ENCODE measurements at regions not wholly inside any gene's neighbourhood (a gene's known extent, or its start where the extent isn't known, plus 50 kb on each side); places are given as distances from the start of the nearest gene placed in this dataset.

DNA sequence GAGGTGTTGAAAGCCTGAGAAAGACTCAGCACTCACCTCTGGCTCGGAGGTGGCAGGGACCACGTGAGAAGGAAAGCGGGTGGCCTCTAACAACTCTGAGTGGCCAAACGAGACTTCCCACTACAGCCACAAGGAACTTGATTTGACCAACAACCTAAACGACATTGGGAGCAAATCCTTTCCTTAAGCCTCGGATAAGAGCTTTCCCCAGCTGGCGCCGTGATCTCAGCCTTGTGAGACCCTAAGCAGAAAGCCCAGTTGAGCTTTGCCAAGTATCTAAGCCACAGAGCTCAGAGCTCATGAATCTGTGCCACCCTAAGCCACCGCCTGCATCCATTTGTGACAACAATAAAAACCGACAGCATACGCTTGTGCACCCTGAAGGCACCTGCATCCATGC lies 636.0 kb downstream of the TBC1D22A start:
- no peak for DNase-seq

GRCh38 chr22:47397673-47398072 lies 635.2 kb downstream of the TBC1D22A start:
- no peak for DNase-seq

DNA sequence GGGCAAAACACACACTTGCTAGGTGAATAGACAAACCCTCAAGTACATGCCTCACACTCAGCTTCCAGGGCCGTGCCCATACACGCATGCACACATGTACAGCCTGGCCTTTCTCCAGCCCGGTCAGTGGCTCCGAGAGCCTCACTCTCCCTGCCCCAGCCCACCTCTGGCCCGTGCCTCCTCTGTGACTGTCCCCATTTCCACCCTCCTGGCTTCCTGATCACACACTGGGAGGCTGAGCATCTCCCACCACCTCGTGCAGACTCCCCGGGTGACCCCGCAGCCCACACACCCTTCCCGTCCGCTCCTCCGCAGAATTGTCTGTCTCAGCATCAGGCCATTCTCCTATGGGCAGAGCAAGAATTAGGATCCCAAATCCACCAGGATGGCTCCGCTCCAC lies 634.1 kb downstream of the TBC1D22A start:
- no peak for DNase-seq

GRCh38 chr22:47396105-47396504 lies 633.7 kb downstream of the TBC1D22A start:
- DNase-seq: no peak

DNA sequence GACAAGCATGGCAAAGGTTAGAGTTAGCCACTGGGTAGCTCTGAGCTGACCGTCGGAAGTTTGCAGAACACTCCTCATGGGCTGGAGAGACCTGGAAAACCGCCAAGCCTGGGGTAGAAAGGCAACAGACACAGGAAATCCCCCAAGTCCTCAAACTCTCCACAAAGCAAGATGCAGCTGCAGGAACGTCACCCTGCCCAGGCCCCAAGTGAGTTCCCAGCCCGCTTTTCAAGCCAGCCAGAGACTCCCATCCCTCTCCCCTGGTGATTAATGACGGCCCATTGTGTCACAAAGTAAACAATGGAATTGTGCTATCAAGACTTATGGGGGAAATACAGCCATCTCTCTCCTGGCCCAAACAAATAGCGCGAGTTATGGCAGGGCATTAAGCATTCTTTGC lies 633.0 kb downstream of the TBC1D22A start:
- no peak for DNase-seq

DNA sequence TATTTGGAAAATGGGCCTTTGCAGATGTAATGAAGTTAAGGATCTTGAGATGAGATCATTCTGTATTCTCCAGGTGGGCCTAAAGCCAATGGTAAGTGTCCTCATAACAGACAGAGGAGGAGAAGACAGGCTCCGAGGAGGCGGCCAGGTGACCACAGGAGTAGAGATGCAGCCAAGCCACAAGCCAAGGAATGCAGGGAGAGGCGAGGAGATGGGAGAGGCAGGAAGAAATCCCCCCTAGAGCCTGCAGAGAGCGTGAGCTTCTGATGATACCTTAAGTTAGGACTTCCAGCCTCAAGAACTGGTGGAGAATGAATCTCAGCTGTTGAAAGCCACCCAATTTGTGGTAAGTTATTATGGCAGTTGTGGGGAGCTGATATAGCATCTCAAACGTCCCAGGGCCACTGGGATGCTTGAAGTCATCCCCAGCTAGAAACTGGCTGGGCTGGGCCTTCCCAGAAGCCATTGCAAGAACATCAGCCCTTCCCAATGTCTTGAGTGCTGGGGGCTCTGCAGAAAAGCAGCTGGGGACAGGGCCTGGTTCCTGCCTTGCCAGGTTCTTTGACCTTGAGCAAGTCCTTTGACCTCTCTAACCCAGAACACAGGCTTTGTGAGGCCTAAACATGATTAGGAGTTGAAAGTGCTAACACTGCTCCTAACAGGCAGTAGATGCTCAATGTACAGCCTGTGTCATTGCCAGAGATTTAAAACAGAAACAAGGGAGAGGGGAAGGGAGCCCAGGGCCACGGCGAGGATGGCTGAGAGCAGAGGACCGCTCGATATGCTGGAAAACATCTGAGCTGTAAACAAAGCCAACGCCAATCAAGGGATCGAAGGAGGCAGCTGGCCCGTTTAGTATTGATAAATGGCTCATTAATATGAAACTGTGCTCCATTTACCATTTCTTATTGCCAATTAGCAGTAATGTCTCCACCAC lies 632.3 kb downstream of the TBC1D22A start:
- no peak for DNase-seq

- no peak for DNase-seq
Measured at GRCh38 chr22:47393191-47393590, 630.7 kb downstream of the TBC1D22A start.

DNA sequence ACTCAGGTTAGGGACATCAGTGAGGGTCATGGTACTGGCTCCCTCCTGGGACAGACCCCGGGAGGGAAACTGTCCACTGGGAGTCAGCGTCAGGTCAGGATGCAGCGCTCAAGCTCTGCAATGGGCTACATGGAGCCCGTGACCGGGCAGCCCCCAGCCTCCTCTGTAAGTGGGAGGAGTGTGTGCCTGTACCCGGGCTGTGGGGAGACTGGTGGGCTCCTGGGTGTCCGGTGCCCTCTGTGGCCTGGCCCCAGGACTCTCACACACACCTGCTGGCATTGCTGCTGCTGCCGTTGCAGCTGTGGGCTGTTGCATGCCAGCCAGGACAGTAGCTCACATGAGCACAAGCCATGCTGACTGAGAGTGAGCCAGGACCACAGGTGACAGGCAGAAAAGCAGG lies 630.3 kb downstream of the TBC1D22A start:
- no peak for DNase-seq

DNA sequence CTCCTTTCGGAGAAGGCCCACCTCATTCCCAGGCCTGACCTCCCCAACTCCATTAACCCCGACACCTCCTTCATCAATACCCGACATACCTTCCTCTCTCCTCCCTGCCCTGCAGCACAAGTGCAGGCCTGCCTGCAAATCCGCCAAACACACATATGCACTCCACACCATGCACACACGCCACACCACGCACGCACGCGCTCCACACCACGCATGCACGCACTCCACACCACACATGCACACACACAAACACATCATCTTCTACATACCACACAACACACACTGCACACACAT lies 629.6 kb downstream of the TBC1D22A start:
- no peak for DNase-seq

- no peak for DNase-seq
Measured at GRCh38 chr22:47391169-47392053, 629.0 kb downstream of the TBC1D22A start.

- DNase-seq: no peak
Measured at GRCh38 chr22:47390026-47390970, 627.8 kb downstream of the TBC1D22A start.

DNA sequence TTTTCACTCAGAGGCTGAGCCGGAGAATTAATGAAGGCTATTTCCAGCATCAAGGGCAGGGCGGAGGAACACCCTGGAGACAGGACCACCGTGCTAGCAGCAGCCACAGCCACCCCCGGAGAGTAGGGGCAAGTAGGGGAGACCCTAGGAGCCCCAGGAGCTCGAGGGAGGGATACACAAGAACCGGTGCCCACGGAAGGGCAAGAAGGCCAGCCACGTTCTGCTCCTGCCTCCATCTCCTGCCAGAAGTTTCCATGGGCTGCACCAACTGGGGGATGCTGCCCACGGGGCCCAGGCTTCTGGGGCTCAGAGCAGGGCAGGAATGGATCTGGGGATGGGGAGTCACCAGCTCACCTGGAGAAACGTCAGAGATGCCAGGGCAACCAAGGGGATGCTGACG lies 626.8 kb downstream of the TBC1D22A start:
- DNase-seq: no peak

DNA sequence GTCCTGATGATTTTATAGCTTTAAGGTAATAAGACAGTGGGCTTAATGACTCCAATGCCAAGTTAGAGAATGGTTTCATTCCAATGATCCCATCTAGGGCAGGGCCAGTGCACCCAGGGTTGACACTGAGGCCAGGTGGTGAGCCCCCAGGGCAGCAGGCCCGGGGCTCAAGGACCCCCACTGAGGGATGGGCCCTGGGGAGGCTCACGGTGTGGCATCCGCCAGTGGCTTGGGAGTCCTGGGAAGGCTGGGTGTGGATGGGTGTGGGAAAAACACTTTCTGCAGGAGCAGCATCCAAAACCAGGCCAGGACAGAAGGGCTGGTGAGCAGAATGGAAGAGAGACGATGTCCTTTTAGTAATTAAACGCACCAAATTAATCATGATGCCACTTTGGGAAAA lies 626.3 kb downstream of the TBC1D22A start:
- DNase-seq: no peak

GRCh38 chr22:47388331-47388730 lies 625.9 kb downstream of the TBC1D22A start:
- DNase-seq: no peak

DNA sequence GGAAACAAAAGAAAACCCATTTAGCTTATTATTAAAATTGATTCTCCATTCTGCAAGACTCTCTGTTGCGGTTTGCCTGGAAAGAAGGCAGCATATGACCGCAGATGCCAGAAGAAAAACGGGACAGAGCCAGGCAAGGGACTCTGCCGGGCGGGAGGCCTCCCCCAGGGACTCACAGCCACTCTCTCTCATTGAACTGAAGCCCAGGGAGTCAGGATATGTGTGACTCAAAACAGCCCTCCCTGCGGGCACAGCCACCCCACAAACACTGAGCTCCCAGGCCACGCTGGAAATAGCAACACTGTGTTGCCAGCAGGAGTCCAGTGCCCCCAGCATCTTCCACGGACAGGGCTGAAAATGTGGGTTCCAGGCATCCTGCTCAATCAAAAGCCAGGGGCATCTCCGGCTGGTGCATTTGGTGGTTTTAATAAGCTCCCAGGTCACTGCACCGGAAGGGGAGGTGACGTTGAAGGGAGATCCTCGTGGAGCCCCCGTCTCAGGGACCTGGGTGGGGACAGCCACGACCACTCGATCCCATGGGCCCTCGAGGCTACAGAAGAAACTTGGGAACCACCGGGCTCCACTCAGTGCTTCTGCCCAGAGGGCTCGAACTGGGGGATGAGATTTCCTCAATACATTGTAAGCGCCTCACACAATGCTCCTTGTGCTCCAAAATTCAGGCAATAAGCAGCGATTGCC lies 624.5 kb downstream of the TBC1D22A start:
- no peak for DNase-seq

- DNase-seq: no peak
Measured at GRCh38 chr22:47384977-47385376, 622.5 kb downstream of the TBC1D22A start.

GRCh38 chr22:47382164-47382890 lies 619.9 kb downstream of the TBC1D22A start:
- no peak for DNase-seq

GRCh38 chr22:47381240-47381639 lies 618.8 kb downstream of the TBC1D22A start:
- no peak for DNase-seq

- no peak for DNase-seq
Measured at GRCh38 chr22:47380692-47381091, 618.2 kb downstream of the TBC1D22A start.

DNA sequence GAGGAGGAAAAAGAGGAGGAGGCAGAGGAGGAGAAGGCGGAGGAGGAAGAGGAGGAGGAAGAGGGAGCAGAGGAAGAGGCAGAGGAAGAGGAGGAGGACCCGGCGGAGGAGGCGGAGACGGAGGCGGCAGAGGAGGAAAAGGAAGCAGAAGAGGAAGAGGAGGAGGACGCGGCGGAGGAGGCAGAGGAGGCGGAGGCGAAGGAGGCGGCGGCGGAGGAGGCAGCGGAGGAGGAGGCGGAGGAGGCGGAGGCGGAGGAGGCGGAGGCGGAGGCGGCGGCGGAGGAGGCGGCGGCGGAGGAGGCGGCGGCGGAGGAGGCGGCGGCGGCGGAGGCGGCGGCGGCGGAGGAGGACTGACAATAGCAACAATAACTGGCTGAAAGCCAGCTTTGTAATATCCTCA lies 616.6 kb downstream of the TBC1D22A start:
- DNase-seq: no peak

GRCh38 chr22:47377926-47378560 lies 615.6 kb downstream of the TBC1D22A start:
- no peak for DNase-seq
